ENCODE measurements at regions not wholly inside any gene's neighbourhood (a gene's known extent, or its start where the extent isn't known, plus 50 kb on each side); places are given as distances from the start of the nearest gene placed in this dataset.

GRCh38 chr18:8478968-8479370, 130.3 kb upstream of the RAB12 start:
- peaks cover 6% of the 10 kb centered on the region for H3K4me1 Mint-ChIP-seq
- H3K36me3 Mint-ChIP-seq (ENCODE audit: insufficient read depth) = peaks cover 5% of the 10 kb centered on the region
- ATAC-seq (replicated peaks; ENCODE audit: extremely low read depth, poor library complexity, severe bottlenecking) (no peak), DNase-seq (ENCODE audit: low spot score in 2 of 2) (no peak)
- no peak overlapping the region for H3K4me3 Mint-ChIP-seq
- peaks cover 48% of the 10 kb centered on the region for H3K27me3 Mint-ChIP-seq
- no peaks in the 10 kb centered on the region for H3K9me3 Mint-ChIP-seq
- H3K27ac Mint-ChIP-seq (ENCODE audit: low read depth) = no peak overlapping the region

- peaks cover 56% of the 10 kb centered on the region for H3K27me3 Mint-ChIP-seq
- ATAC-seq (replicated peaks; ENCODE audit: extremely low read depth, poor library complexity, severe bottlenecking) (no peak), DNase-seq (ENCODE audit: low spot score in 2 of 2) (no peak)
- no peak overlapping the region for H3K4me3 Mint-ChIP-seq
- H3K27ac Mint-ChIP-seq (ENCODE audit: low read depth) = no peak overlapping the region
- no peaks in the 10 kb centered on the region for H3K9me3 Mint-ChIP-seq
- H3K36me3 Mint-ChIP-seq (ENCODE audit: insufficient read depth) = peaks cover 5% of the 10 kb centered on the region
- H3K4me1 Mint-ChIP-seq = peaks cover 6% of the 10 kb centered on the region
Measured at GRCh38 chr18:8479789-8480188, 129.4 kb upstream of the RAB12 start.

- Mint-ChIP-seq H3K4me1 (peaks cover 6% of the 10 kb centered on the region), H3K4me3 (no peak overlapping the region), H3K36me3 (ENCODE audit: insufficient read depth) (peaks cover under 1% of the 10 kb centered on the region), H3K27me3 (peaks cover 56% of the 10 kb centered on the region), H3K9me3 (no peaks in the 10 kb centered on the region), H3K27ac (ENCODE audit: low read depth) (no peak overlapping the region)
- no peak for DNase-seq (ENCODE audit: low spot score in 2 of 2)
- ATAC-seq (replicated peaks; ENCODE audit: extremely low read depth, poor library complexity, severe bottlenecking) = no peak
Measured at GRCh38 chr18:8480506-8481328, 128.5 kb upstream of the RAB12 start.

GRCh38 chr18:8484951-8485350, 124.3 kb upstream of the RAB12 start:
- Mint-ChIP-seq H3K27ac (ENCODE audit: low read depth) (no peak overlapping the region), H3K4me3 (no peak overlapping the region), H3K27me3 (peaks cover 28% of the 10 kb centered on the region), H3K36me3 (ENCODE audit: insufficient read depth) (no peaks in the 10 kb centered on the region), H3K9me3 (no peaks in the 10 kb centered on the region), H3K4me1 (no peaks in the 10 kb centered on the region)
- DNase-seq (ENCODE audit: low spot score in 2 of 2) = no peak
- no peak for ATAC-seq (replicated peaks; ENCODE audit: extremely low read depth, poor library complexity, severe bottlenecking)

GRCh38 chr18:8489761-8490160, 119.5 kb upstream of the RAB12 start:
- no peak for ATAC-seq (replicated peaks; ENCODE audit: extremely low read depth, poor library complexity, severe bottlenecking)
- Mint-ChIP-seq H3K9me3 (peaks cover 4% of the 10 kb centered on the region), H3K36me3 (ENCODE audit: insufficient read depth) (no peaks in the 10 kb centered on the region), H3K27ac (ENCODE audit: low read depth) (no peak overlapping the region), H3K27me3 (peaks cover 39% of the 10 kb centered on the region), H3K4me3 (no peak overlapping the region), H3K4me1 (no peaks in the 10 kb centered on the region)
- no peak for DNase-seq (ENCODE audit: low spot score in 2 of 2)

- Mint-ChIP-seq H3K4me3 (no peak overlapping the region), H3K36me3 (ENCODE audit: insufficient read depth) (no peaks in the 10 kb centered on the region), H3K9me3 (peaks cover 4% of the 10 kb centered on the region), H3K4me1 (no peaks in the 10 kb centered on the region), H3K27me3 (peaks cover 29% of the 10 kb centered on the region), H3K27ac (ENCODE audit: low read depth) (no peak overlapping the region)
- ATAC-seq (replicated peaks; ENCODE audit: extremely low read depth, poor library complexity, severe bottlenecking) = no peak
- DNase-seq (ENCODE audit: low spot score in 2 of 2) = no peak
Measured at GRCh38 chr18:8491516-8491915, 117.7 kb upstream of the RAB12 start.

- DNase-seq (ENCODE audit: low spot score in 2 of 2) (no peak), ATAC-seq (replicated peaks; ENCODE audit: extremely low read depth, poor library complexity, severe bottlenecking) (no peak)
- H3K27me3 Mint-ChIP-seq = peaks cover 34% of the 10 kb centered on the region
- H3K27ac Mint-ChIP-seq (ENCODE audit: low read depth) = no peak overlapping the region
- no peak overlapping the region for H3K4me3 Mint-ChIP-seq
- H3K4me1 Mint-ChIP-seq = no peaks in the 10 kb centered on the region
- H3K36me3 Mint-ChIP-seq (ENCODE audit: insufficient read depth) = no peaks in the 10 kb centered on the region
- peaks cover 4% of the 10 kb centered on the region for H3K9me3 Mint-ChIP-seq
Measured at GRCh38 chr18:8493141-8493540, 116.1 kb upstream of the RAB12 start.

- H3K27ac Mint-ChIP-seq (ENCODE audit: low read depth) = no peak overlapping the region
- ATAC-seq (replicated peaks; ENCODE audit: extremely low read depth, poor library complexity, severe bottlenecking) (no peak), DNase-seq (ENCODE audit: low spot score in 2 of 2) (no peak)
- H3K4me1 Mint-ChIP-seq = no peaks in the 10 kb centered on the region
- H3K27me3 Mint-ChIP-seq = peaks cover 43% of the 10 kb centered on the region
- no peak overlapping the region for H3K4me3 Mint-ChIP-seq
- peaks cover 1% of the 10 kb centered on the region for H3K36me3 Mint-ChIP-seq (ENCODE audit: insufficient read depth)
- H3K9me3 Mint-ChIP-seq = no peaks in the 10 kb centered on the region
Measured at GRCh38 chr18:8496186-8496585, 113.1 kb upstream of the RAB12 start.

- Mint-ChIP-seq H3K27me3 (peaks cover 52% of the 10 kb centered on the region), H3K36me3 (ENCODE audit: insufficient read depth) (peaks cover 1% of the 10 kb centered on the region), H3K4me1 (no peaks in the 10 kb centered on the region), H3K9me3 (no peaks in the 10 kb centered on the region), H3K4me3 (no peak overlapping the region), H3K27ac (ENCODE audit: low read depth) (no peak overlapping the region)
- DNase-seq (ENCODE audit: low spot score in 2 of 2) (no peak), ATAC-seq (replicated peaks; ENCODE audit: extremely low read depth, poor library complexity, severe bottlenecking) (no peak)
Measured at GRCh38 chr18:8498905-8499304, 110.3 kb upstream of the RAB12 start.

- H3K27ac Mint-ChIP-seq (ENCODE audit: low read depth) = no peak overlapping the region
Measured at GRCh38 chr18:8499810-8500675, 109.2 kb upstream of the RAB12 start.

GRCh38 chr18:8501044-8501443, 108.2 kb upstream of the RAB12 start:
- ATAC-seq (replicated peaks; ENCODE audit: extremely low read depth, poor library complexity, severe bottlenecking) = no peak
- H3K4me1 Mint-ChIP-seq = no peaks in the 10 kb centered on the region
- H3K9me3 Mint-ChIP-seq = no peaks in the 10 kb centered on the region
- H3K27me3 Mint-ChIP-seq = peaks cover 70% of the 10 kb centered on the region
- H3K27ac Mint-ChIP-seq (ENCODE audit: low read depth) = no peak overlapping the region
- peaks cover 3% of the 10 kb centered on the region for H3K36me3 Mint-ChIP-seq (ENCODE audit: insufficient read depth)
- no peak for DNase-seq (ENCODE audit: low spot score in 2 of 2)
- no peak overlapping the region for H3K4me3 Mint-ChIP-seq

More at GRCh38 chr18:8499810-8500675, 109.2 kb upstream of the RAB12 start:
- H3K36me3 Mint-ChIP-seq (ENCODE audit: insufficient read depth) = peaks cover 1% of the 10 kb centered on the region
- DNase-seq (ENCODE audit: low spot score in 2 of 2) (no peak), ATAC-seq (replicated peaks; ENCODE audit: extremely low read depth, poor library complexity, severe bottlenecking) (no peak)
- H3K4me3 Mint-ChIP-seq = no peak overlapping the region
- no peaks in the 10 kb centered on the region for H3K9me3 Mint-ChIP-seq
- peaks cover 63% of the 10 kb centered on the region for H3K27me3 Mint-ChIP-seq
- no peaks in the 10 kb centered on the region for H3K4me1 Mint-ChIP-seq

- H3K27ac Mint-ChIP-seq (ENCODE audit: low read depth) = no peak overlapping the region
- no peaks in the 10 kb centered on the region for H3K4me1 Mint-ChIP-seq
- no peaks in the 10 kb centered on the region for H3K9me3 Mint-ChIP-seq
- no peak for ATAC-seq (replicated peaks; ENCODE audit: extremely low read depth, poor library complexity, severe bottlenecking)
- H3K4me3 Mint-ChIP-seq = no peak overlapping the region
- DNase-seq (ENCODE audit: low spot score in 2 of 2) = no peak
- peaks cover 3% of the 10 kb centered on the region for H3K36me3 Mint-ChIP-seq (ENCODE audit: insufficient read depth)
- peaks cover 76% of the 10 kb centered on the region for H3K27me3 Mint-ChIP-seq
Measured at GRCh38 chr18:8503248-8503647, 106.0 kb upstream of the RAB12 start.

- no peak overlapping the region for H3K27ac Mint-ChIP-seq (ENCODE audit: low read depth)
- DNase-seq (ENCODE audit: low spot score in 2 of 2) = no peak
- peaks cover 1% of the 10 kb centered on the region for H3K36me3 Mint-ChIP-seq (ENCODE audit: insufficient read depth)
- H3K4me1 Mint-ChIP-seq = no peaks in the 10 kb centered on the region
- no peak for ATAC-seq (replicated peaks; ENCODE audit: extremely low read depth, poor library complexity, severe bottlenecking)
- H3K27me3 Mint-ChIP-seq = peaks cover 65% of the 10 kb centered on the region
- H3K4me3 Mint-ChIP-seq = no peak overlapping the region
- H3K9me3 Mint-ChIP-seq = no peaks in the 10 kb centered on the region
Measured at GRCh38 chr18:8504424-8504823, 104.8 kb upstream of the RAB12 start.
